Omental fat pad (tissue), 3 donors: ENCODE measurements at regions not wholly inside any gene's neighbourhood (a gene's known extent, or its start where the extent isn't known, plus 50 kb on each side); places are given as distances from the start of the nearest gene placed in this dataset.
A peak's percentile ranks its signal among the peaks of the same experiment; 100 is the strongest.

Experiments
- ATAC-seq: fragments of 150-250 bp; one replicate; pipeline ENCODE4 v1.9.1; 2016; ENCODE audit warnings: mild to moderate bottlenecking, moderate library complexity; ENCODE audit not compliant: low FRiP score
- DNase-seq: peaks from one replicate; pipeline ENCODE4 v3.0.0-alpha.2; 2019; ENCODE audit warnings: low spot score
- CTCF ChIP-seq, 3 donors: fragments of 450-650 bp; IDR thresholded peaks; one replicate each; pipeline ENCODE4 v1.5.1; 2016 to 2017; ENCODE audit warnings: antibody characterized with exemption in 3 of 3, mild to moderate bottlenecking in 3 of 3, moderate library complexity in 2 of 3

DNA sequence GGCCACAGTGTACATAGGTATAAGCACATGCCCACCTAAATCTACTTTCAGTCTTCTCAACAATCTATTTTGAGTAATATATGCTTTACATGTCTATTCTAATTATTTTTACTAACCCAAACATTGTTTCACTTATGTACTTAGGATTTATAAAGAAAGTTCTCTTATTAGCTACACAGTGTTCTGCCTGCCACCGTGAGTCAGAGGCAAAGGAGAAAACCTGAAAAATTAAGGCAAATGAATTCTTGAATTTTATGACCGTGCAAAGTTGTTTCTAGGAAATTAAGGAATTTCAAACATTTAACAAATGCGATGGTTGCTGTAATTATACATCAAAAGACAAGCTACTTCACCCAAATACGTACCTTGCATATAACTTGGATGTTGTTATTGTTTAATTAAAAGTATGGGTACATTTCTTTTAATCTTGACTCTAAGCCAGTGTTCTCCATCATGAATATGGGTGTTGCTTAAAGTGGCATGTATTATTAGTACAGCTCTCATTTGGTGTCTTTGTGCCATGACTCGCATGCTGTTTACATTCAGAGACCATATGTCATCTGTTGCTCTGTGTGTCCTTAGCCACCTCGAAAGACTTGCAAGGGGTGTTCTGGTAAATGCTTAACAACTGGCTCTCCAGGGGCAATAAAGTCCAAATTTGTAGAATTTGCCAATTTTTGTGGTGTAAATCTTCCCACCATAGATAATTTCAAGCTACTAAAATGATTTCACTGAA lies 154.3 kb upstream of the FN1 start:
- no peak for TF ChIP-seq CTCF (IDR thresholded peaks at IDR 0.05)
- DNase-seq (no peak), ATAC-seq (no peak)

DNA sequence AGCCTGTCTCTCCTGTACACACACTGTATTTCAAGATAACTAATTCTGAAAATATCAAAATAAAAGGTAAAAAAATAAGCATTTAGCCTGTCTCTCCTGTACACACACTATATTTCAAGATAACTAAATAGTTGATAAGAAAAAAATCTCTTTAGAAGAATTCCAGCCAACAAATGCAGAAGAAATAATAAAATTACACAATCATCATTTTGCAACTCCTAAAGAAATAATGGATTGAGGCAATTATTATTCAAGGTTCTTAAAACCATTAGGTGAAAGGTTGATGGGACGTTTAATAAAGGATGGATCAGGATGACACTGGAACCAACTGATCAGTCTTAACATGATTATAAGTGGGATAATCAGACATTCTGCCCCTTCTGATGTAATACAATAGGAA lies 148.0 kb upstream of the FN1 start:
- TF ChIP-seq CTCF (IDR thresholded peaks at IDR 0.05), result no peak
- ATAC-seq (no peak), DNase-seq (no peak)

- TF ChIP-seq CTCF (IDR thresholded peaks at IDR 0.05), result no peak
- no peak for DNase-seq
- peak; percentile 77 for ATAC-seq
Measured at GRCh38 chr2:215579809-215580208, 143.9 kb upstream of the FN1 start.

GRCh38 chr2:215577356-215577755 lies 141.5 kb upstream of the FN1 start:
- TF ChIP-seq CTCF (IDR thresholded peaks at IDR 0.05), result no peak
- no peak for DNase-seq
- no peak for ATAC-seq

GRCh38 chr2:215576572-215576971 lies 140.7 kb upstream of the FN1 start:
- ATAC-seq (no peak), DNase-seq (no peak)
- no peak for TF ChIP-seq CTCF (IDR thresholded peaks at IDR 0.05)

- TF ChIP-seq CTCF (IDR thresholded peaks at IDR 0.05), result no peak
- ATAC-seq (no peak), DNase-seq (no peak)
Measured at GRCh38 chr2:215573496-215573895, 137.6 kb upstream of the FN1 start.

- DNase-seq (no peak), ATAC-seq (no peak)
- no peak for TF ChIP-seq CTCF (IDR thresholded peaks at IDR 0.05)
Measured at GRCh38 chr2:215572341-215572848, 136.5 kb upstream of the FN1 start.
